ENCODE measurements at regions not wholly inside any gene's neighbourhood (a gene's known extent, or its start where the extent isn't known, plus 50 kb on each side); places are given as distances from the start of the nearest gene placed in this dataset.

GRCh38 chr6:62367601-62368000 lies 81.6 kb upstream of the KHDRBS2 start:
- TF ChIP-seq CTCF (IDR thresholded peaks at IDR 0.05; ENCODE audit: low read depth, low read length), result no peak
- H3K4me3 ChIP-seq (replicated peaks in 1 of 2; ENCODE audit: low read depth in 2 of 2, low read length in 2 of 2), result no peak overlapping the region
- no peak for DNase-seq (ENCODE audit: low read depth in 2 of 2)

GRCh38 chr6:62362097-62362496 lies 76.1 kb upstream of the KHDRBS2 start:
- H3K4me3 ChIP-seq (replicated peaks in 1 of 2; ENCODE audit: low read depth in 2 of 2, low read length in 2 of 2), result no peak overlapping the region
- no peak for TF ChIP-seq CTCF (IDR thresholded peaks at IDR 0.05; ENCODE audit: low read depth, low read length)
- no peak for DNase-seq (ENCODE audit: low read depth in 2 of 2)

GRCh38 chr6:62357835-62358234 lies 71.8 kb upstream of the KHDRBS2 start:
- TF ChIP-seq CTCF (IDR thresholded peaks at IDR 0.05; ENCODE audit: low read depth, low read length), result no peak
- H3K4me3 ChIP-seq (replicated peaks in 1 of 2; ENCODE audit: low read depth in 2 of 2, low read length in 2 of 2), result no peak overlapping the region
- DNase-seq (ENCODE audit: low read depth in 2 of 2), result no peak

- no peak overlapping the region for H3K4me3 ChIP-seq (replicated peaks in 1 of 2; ENCODE audit: low read depth in 2 of 2, low read length in 2 of 2)
- DNase-seq (ENCODE audit: low read depth in 2 of 2), result no peak
- no peak for TF ChIP-seq CTCF (IDR thresholded peaks at IDR 0.05; ENCODE audit: low read depth, low read length)
These were observed 68.2 kb upstream of the KHDRBS2 start for GRCh38 chr6:62354261-62354660.

GRCh38 chr6:62345962-62346689 lies 60.1 kb upstream of the KHDRBS2 start:
- no peak for DNase-seq (ENCODE audit: low read depth in 2 of 2)
- no peak for TF ChIP-seq CTCF (IDR thresholded peaks at IDR 0.05; ENCODE audit: low read depth, low read length)
- no peak overlapping the region for H3K4me3 ChIP-seq (replicated peaks in 1 of 2; ENCODE audit: low read depth in 2 of 2, low read length in 2 of 2)

GRCh38 chr6:62345446-62345845 lies 59.4 kb upstream of the KHDRBS2 start:
- no peak for DNase-seq (ENCODE audit: low read depth in 2 of 2)
- no peak for TF ChIP-seq CTCF (IDR thresholded peaks at IDR 0.05; ENCODE audit: low read depth, low read length)
- no peak overlapping the region for H3K4me3 ChIP-seq (replicated peaks in 1 of 2; ENCODE audit: low read depth in 2 of 2, low read length in 2 of 2)

- no peak overlapping the region for H3K4me3 ChIP-seq (replicated peaks in 1 of 2; ENCODE audit: low read depth in 2 of 2, low read length in 2 of 2)
- TF ChIP-seq CTCF (IDR thresholded peaks at IDR 0.05; ENCODE audit: low read depth, low read length), result no peak
- DNase-seq (ENCODE audit: low read depth in 2 of 2), result no peak
These were observed 58.8 kb upstream of the KHDRBS2 start for GRCh38 chr6:62344850-62345249.

All from cardiac fibroblast (primary cell).